HEK293T (cell line): ENCODE measurements at regions not wholly inside any gene's neighbourhood (a gene's known extent, or its start where the extent isn't known, plus 50 kb on each side); places are given as distances from the start of the nearest gene placed in this dataset.

Experiments used
- CTCF ChIA-PET: fragments of 350-600 bp; formaldehyde crosslinking; extraction: SDS; loops from one replicate; lab custom pipeline; 2021; ENCODE audit warnings: antibody characterized with exemption, inconsistent platforms; lab: Yijun Ruan, JAX
- POLR2A ChIA-PET: fragments of 350-600 bp; formaldehyde crosslinking; extraction: SDS; loops from one replicate; lab custom pipeline; 2020; ENCODE audit warnings: antibody characterized with exemption, inconsistent platforms; lab: Yijun Ruan, JAX
- DNase-seq: peaks from one replicate; pipeline ENCODE4 v3.0.0; 2012; ENCODE audit warnings: mixed read lengths; ENCODE audit errors: extremely low spot score
- ARNT ChIP-seq: fragments of 450-650 bp; IDR thresholded peaks from 2 replicates; pipeline ENCODE4 v1.6.1; 2017; ENCODE audit warnings: mild to moderate bottlenecking
- BHLHE40 ChIP-seq: fragments of 450-650 bp; IDR thresholded peaks from 2 replicates; pipeline ENCODE4 v1.6.1; 2016; ENCODE audit warnings: mild to moderate bottlenecking, moderate library complexity, borderline replicate concordance
- CTBP1 ChIP-seq: fragments of 450-650 bp; IDR thresholded peaks from 2 replicates; pipeline ENCODE4 v1.6.1; 2016; ENCODE audit warnings: borderline replicate concordance
- ELF4 ChIP-seq: fragments of 450-650 bp; IDR thresholded peaks from 2 replicates; pipeline ENCODE4 v1.6.1; 2017; ENCODE audit warnings: antibody characterized with exemption
- FOXA1 ChIP-seq: fragments of 450-650 bp; IDR thresholded peaks from 2 replicates; pipeline ENCODE4 v1.6.1; 2016; ENCODE audit warnings: mild to moderate bottlenecking
- FOXK2 ChIP-seq: fragments of 450-650 bp; IDR thresholded peaks from 2 replicates; pipeline ENCODE4 v1.6.1; 2016; ENCODE audit warnings: mild to moderate bottlenecking
- FOXM1 ChIP-seq: fragments of 450-650 bp; IDR thresholded peaks from 2 replicates; pipeline ENCODE4 v1.6.1; 2017; ENCODE audit warnings: mild to moderate bottlenecking, borderline replicate concordance
- HDGF ChIP-seq: fragments of 450-650 bp; IDR thresholded peaks from 2 replicates; pipeline ENCODE4 v1.6.1; 2017; ENCODE audit warnings: antibody characterized with exemption, borderline replicate concordance
- L3MBTL2 ChIP-seq: fragments of 450-650 bp; conservative IDR thresholded peaks from 2 replicates; pipeline ENCODE4 v1.6.1; 2016; ENCODE audit warnings: mild to moderate bottlenecking
- LEF1 ChIP-seq: fragments of 450-650 bp; IDR thresholded peaks from 2 replicates; pipeline ENCODE4 v1.6.1; 2017; ENCODE audit warnings: mild to moderate bottlenecking, borderline replicate concordance
- NFRKB ChIP-seq: fragments of 450-650 bp; IDR thresholded peaks from 2 replicates; pipeline ENCODE4 v1.6.1; 2016; ENCODE audit warnings: mild to moderate bottlenecking, moderate library complexity
- SP1 ChIP-seq: fragments of 450-650 bp; IDR thresholded peaks from 2 replicates; pipeline ENCODE4 v1.6.1; 2017
- SUZ12 ChIP-seq: fragments of 450-650 bp; IDR thresholded peaks from 2 replicates; pipeline ENCODE4 v1.6.1; 2016; ENCODE audit warnings: mild to moderate bottlenecking
- TARDBP ChIP-seq: fragments of 450-650 bp; IDR thresholded peaks from 2 replicates; pipeline ENCODE4 v1.6.1; 2016
- ZNF384 ChIP-seq: fragments of 450-650 bp; IDR thresholded peaks from 2 replicates; pipeline ENCODE4 v1.6.1; 2016
- TF ChIP-seq, protein P1 (sequence below): fragments of 450-650 bp; IDR thresholded peaks from 2 replicates; pipeline ENCODE4 v1.6.1; 2016

DNA sequence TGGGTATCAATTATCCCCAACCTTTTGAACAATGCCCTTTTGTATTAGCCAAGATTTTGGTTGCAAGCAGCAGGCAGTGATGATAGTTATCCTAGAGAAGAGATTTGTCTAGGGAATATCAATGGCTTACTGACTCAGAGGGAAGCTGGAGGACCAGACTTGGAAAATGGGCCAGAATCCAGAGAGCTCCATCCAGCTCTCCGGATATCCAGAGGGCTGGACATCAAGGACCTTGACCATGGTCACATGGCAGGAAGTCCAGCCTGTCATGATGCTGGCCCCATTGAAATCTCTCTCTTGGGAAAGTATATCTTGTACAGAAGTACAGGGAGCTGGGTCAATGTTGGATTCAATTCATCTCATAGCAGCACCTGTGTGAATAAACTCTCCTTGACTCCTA is 148.5 kb upstream of the PDZRN3 start:
- no peak for TF ChIP-seq ARNT
- no peak for TF ChIP-seq HDGF
- TF ChIP-seq FOXM1 = no peak
- no peak for TF ChIP-seq CTBP1
- no peak for TF ChIP-seq SUZ12
- no peak for TF ChIP-seq FOXA1
- TF ChIP-seq ZNF384 = no peak
- TF ChIP-seq, protein P1, sequence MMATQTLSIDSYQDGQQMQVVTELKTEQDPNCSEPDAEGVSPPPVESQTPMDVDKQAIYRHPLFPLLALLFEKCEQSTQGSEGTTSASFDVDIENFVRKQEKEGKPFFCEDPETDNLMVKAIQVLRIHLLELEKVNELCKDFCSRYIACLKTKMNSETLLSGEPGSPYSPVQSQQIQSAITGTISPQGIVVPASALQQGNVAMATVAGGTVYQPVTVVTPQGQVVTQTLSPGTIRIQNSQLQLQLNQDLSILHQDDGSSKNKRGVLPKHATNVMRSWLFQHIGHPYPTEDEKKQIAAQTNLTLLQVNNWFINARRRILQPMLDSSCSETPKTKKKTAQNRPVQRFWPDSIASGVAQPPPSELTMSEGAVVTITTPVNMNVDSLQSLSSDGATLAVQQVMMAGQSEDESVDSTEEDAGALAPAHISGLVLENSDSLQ = no peak
- TF ChIP-seq NFRKB = no peak
- TF ChIP-seq BHLHE40 = no peak
- no peak for TF ChIP-seq L3MBTL2
- TF ChIP-seq TARDBP = no peak
- TF ChIP-seq FOXK2 = no peak
- no peak for TF ChIP-seq LEF1
- no peak for TF ChIP-seq SP1
- no peak for TF ChIP-seq ELF4
- ChIA-PET POLR2A (no interaction called here), CTCF (no interaction called here)
- no peak for DNase-seq

GRCh38 chr3:73772076-73772886 is 147.5 kb upstream of the PDZRN3 start:
- POLR2A ChIA-PET = no interaction called here
- TF ChIP-seq ARNT (no peak), FOXK2 (no peak), LEF1 (no peak)
- no peak for DNase-seq
- CTCF ChIA-PET = no interaction called here

DNA sequence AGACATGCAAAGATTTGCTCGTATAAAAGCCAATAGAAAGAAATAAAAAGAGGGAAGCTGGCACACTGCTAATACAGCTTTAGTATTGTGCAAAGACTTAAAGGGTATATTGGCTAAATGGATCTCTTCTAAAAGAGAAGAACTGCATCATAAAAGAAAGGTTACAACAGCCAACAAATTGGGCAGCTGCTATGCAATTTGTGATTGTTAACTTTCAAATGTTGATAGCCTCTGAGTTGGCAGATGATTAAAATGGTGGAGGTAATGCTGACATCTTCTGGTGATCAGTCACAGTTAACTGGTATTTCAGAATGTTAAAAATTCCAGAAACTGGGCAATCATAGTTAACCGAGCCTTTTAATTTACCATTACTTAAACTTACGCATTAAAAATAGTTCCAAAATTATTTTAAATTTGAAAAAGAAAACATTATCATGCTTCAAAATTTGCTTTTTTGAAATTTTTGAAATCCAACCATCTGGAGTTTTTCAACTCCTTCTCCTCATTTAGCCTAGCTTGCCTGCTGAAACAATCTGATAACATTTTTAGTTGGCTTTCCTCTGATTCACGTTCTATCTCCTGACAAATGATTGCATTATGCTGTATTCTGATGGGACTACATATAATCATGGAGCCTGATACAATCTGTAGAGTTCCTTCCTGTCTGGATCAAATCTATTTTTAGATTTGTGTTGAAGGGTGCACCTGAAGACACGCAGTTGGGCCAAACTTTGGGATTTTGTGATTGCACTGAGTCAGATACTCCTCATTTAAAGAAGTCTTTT is 144.0 kb upstream of the PDZRN3 start:
- CTCF ChIA-PET = no interaction called here
- TF ChIP-seq ELF4 (no peak), SP1 (no peak), ARNT (no peak), BHLHE40 (no peak), TARDBP (no peak), HDGF (no peak), FOXA1 (no peak), LEF1 (no peak), SUZ12 (no peak), NFRKB (no peak), ZNF384 (no peak), L3MBTL2 (no peak), CTBP1 (no peak)
- TF ChIP-seq, protein P1 = no peak
- POLR2A ChIA-PET = no interaction called here
- DNase-seq = no peak

- ChIA-PET POLR2A (no interaction called here), CTCF (interaction anchor here (0.5 to 0.9 kb wide), 2 partner anchors 116 to 1703 kb away, joined by 3 to 4 read pairs; no protein-coding TSS in a partner anchor)
- no peak for TF ChIP-seq FOXA1
- no peak for TF ChIP-seq ARNT
- DNase-seq = no peak
Observed at GRCh38 chr3:73766599-73767381, 142.0 kb upstream of the PDZRN3 start.

DNA sequence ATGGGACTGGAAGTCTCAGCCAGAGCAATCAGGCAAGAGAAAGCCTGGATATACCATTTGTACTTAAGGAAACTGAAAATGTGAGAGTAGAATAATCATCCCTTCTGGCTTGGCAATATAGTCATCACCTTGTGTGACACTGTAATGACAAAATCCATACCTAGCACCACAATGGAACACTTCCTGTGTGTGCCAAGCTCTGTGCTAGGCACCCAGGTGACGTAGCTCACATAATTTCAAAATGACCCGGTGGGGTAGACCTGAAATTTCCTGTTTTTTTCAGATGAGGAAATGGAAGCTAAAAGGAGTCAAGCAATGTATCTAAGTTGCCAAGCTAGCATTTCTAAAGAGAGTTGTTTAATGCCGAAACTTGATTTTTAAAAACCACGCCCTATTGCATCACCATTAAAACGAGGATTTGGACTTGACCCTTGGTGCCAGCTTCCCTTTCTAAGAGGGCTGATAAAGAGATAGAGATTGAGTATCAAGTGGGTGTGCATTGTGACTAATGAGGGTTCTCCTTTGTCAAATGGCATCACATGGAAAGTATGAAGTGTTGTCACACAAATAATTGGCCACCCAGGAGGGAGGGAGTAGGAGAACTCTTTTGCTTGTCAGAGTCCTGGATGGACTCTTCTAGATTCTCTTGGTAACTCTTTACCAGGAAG is 141.3 kb upstream of the PDZRN3 start:
- CTCF ChIA-PET = interaction anchor here (0.9 kb wide), 1 partner anchor 115 kb away, joined by 4 read pairs; no protein-coding TSS in a partner anchor

More for the DNA sequence above, 141.3 kb upstream of the PDZRN3 start:
- TF ChIP-seq BHLHE40 = no peak
- TF ChIP-seq NFRKB = no peak
- TF ChIP-seq FOXA1 = no peak
- TF ChIP-seq L3MBTL2 = no peak
- no peak for TF ChIP-seq CTBP1
- no peak for TF ChIP-seq HDGF
- no peak for TF ChIP-seq FOXM1
- TF ChIP-seq, protein P1 = no peak
- no peak for TF ChIP-seq ARNT
- no peak for TF ChIP-seq LEF1
- no peak for TF ChIP-seq SUZ12
- TF ChIP-seq FOXK2 = no peak
- no peak for DNase-seq
- POLR2A ChIA-PET = no interaction called here
